Loucy (cell line): ENCODE measurements at regions not wholly inside any gene's neighbourhood (a gene's known extent, or its start where the extent isn't known, plus 50 kb on each side); places are given as distances from the start of the nearest gene placed in this dataset.

Source experiments
- H2AFZ ChIP-seq: fragments of 200-600 bp; sonication (generic); 2 replicates; pipeline ENCODE4 v1.6.0; 2016; ENCODE audit warnings: antibody characterized with exemption, mild to moderate bottlenecking, low read length, moderate library complexity
- H3F3A ChIP-seq: fragments of 200-600 bp; 2 replicates; pipeline ENCODE4 v1.6.0; 2016; ENCODE audit warnings: antibody characterized with exemption, low read depth, mild to moderate bottlenecking
- H3K27me3 ChIP-seq: fragments of 200-600 bp; sonication (generic); 2 replicates; pipeline ENCODE4 v1.6.1; 2014; ENCODE audit warnings: low read length, mild to moderate bottlenecking; ENCODE audit not compliant: insufficient read depth, poor library complexity, severe bottlenecking
- H3K36me3 ChIP-seq: fragments of 200-600 bp; sonication (generic); 2 replicates; pipeline ENCODE4 v1.6.1; 2016; ENCODE audit warnings: low read length; ENCODE audit not compliant: insufficient read depth
- H3K4me1 ChIP-seq: fragments of 200-600 bp; sonication (generic); 2 replicates; pipeline ENCODE4 v1.5.1; 2014; ENCODE audit warnings: low read length, mild to moderate bottlenecking; ENCODE audit not compliant: insufficient read depth, poor library complexity, severe bottlenecking
- H3K4me2 ChIP-seq: fragments of 200-600 bp; sonication (generic); 2 replicates; pipeline ENCODE4 v1.6.0; 2014; ENCODE audit warnings: antibody characterized with exemption, low read length, low read depth, mild to moderate bottlenecking; ENCODE audit not compliant: poor library complexity, severe bottlenecking
- H3K4me3 ChIP-seq: fragments of 200-600 bp; sonication (generic); 2 replicates; pipeline ENCODE4 v1.5.1; 2014; ENCODE audit warnings: low read length, mild to moderate bottlenecking, mixed read lengths; ENCODE audit not compliant: poor library complexity, severe bottlenecking
- H3K79me2 ChIP-seq: fragments of 200-600 bp; sonication (generic); 2 replicates; pipeline ENCODE4 v1.6.1; 2014; ENCODE audit warnings: low read length; ENCODE audit not compliant: insufficient read depth
- H3K9ac ChIP-seq: fragments of 200-600 bp; sonication (generic); 2 replicates; pipeline ENCODE4 v1.6.0; 2014; ENCODE audit warnings: mild to moderate bottlenecking, low read depth, low read length, moderate library complexity; ENCODE audit not compliant: poor library complexity, severe bottlenecking
- H3K9me2 ChIP-seq: fragments of 200-600 bp; sonication (generic); replicated peaks from 2 replicates; pipeline ENCODE4 v1.6.1; 2016; ENCODE audit warnings: low read depth, low read length, mixed read lengths
- H3K9me3 ChIP-seq: fragments of 200-600 bp; sonication (generic); 2 replicates; pipeline ENCODE4 v1.6.1; 2014; ENCODE audit warnings: mild to moderate bottlenecking, antibody characterized with exemption, low read length, low read depth; ENCODE audit not compliant: insufficient read depth
- H4K20me1 ChIP-seq: fragments of 200-600 bp; sonication (generic); 2 replicates; pipeline ENCODE4 v1.6.0; 2014; ENCODE audit warnings: antibody characterized with exemption, low read length, mild to moderate bottlenecking; ENCODE audit not compliant: insufficient read depth, poor library complexity, severe bottlenecking
- CTCF ChIP-seq: fragments of 200-600 bp; sonication (generic); conservative IDR thresholded peaks from 2 replicates; pipeline ENCODE4 v1.5.1; 2014; ENCODE audit warnings: mild to moderate bottlenecking, antibody characterized with exemption, low read length
- EZH2phosphoT487 ChIP-seq: fragments of 200-600 bp; IDR thresholded peaks from 2 replicates; pipeline ENCODE4 v1.6.1; 2018; ENCODE audit warnings: antibody characterized with exemption, mild to moderate bottlenecking, moderate library complexity, borderline replicate concordance

DNA sequence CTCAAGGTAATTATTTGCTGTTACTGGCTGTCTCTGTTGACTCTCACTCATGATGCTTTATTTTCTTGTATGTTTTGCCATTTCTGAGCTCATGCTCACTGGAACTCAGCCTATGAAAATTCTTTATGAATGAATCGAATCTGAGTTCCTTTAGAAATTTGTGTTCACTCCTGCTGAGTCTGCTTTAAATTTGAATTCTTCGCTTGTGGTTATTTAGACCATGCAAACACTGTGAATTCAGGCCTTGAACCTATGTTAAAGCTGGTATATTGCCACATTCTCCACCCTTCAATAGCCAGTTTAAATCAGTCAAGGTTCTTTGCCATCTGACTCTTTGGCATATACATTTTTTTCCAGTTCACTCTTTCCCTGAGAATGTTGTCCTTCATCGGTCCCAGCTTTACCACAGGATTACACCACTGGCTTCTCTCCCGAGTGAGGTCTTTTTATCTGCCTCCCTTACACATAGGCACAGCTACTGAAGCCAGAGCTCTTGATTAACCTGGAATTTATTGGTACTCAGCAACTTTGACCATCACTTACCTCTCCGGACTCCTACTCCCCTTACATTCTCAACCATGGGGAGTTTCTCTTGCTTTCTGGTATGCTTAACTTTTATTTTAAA lies 400.6 kb downstream of the VPS13C start:
- H3K4me3 ChIP-seq: no peak overlapping the region
- H3K27me3 ChIP-seq: no peaks in the 10 kb centered on the region
- no peaks in the 10 kb centered on the region for H3K9me2 ChIP-seq
- H3K9me3 ChIP-seq: no peaks in the 10 kb centered on the region
- H2AFZ ChIP-seq: no peak overlapping the region
- TF ChIP-seq CTCF (no peak), EZH2phosphoT487 (no peak)
- no peaks in the 10 kb centered on the region for H3K36me3 ChIP-seq
- no peaks in the 10 kb centered on the region for H3K4me1 ChIP-seq
- no peak overlapping the region for H3K4me2 ChIP-seq
- no peak overlapping the region for H3K9ac ChIP-seq
- H3F3A ChIP-seq: no peaks in the 10 kb centered on the region
- H3K79me2 ChIP-seq: no peaks in the 10 kb centered on the region
- no peaks in the 10 kb centered on the region for H4K20me1 ChIP-seq

GRCh38 chr15:61657461-61657860 lies 402.8 kb downstream of the VPS13C start:
- Histone ChIP-seq H3K9me3 (no peaks in the 10 kb centered on the region), H3K4me3 (no peak overlapping the region), H3K27me3 (no peaks in the 10 kb centered on the region), H3K79me2 (no peaks in the 10 kb centered on the region), H3K9me2 (no peaks in the 10 kb centered on the region), H2AFZ (no peak overlapping the region), H3K4me2 (no peak overlapping the region), H3K36me3 (no peaks in the 10 kb centered on the region), H3K4me1 (no peaks in the 10 kb centered on the region), H3K9ac (no peak overlapping the region), H4K20me1 (no peaks in the 10 kb centered on the region), H3F3A (no peaks in the 10 kb centered on the region)
- TF ChIP-seq EZH2phosphoT487 (no peak), CTCF (no peak)

DNA sequence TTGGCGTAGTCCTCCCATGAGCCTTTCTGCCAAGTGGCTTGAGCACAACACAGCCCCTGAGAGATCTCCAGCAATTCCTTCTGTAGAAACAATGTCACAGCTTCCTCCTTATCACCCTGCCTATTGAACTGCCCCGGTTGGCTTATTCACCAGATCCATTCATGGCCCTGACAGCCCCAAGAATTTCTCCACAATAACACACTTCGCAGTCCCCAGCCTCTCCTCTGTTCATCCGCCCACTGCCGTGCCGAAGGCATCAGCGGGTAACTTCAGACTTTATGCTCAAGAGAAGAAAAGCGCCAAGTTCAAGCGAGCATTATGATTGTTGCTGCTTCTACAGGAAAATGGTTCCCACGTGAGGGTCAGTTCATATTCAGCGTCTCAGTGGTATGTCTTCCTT lies 403.9 kb downstream of the VPS13C start:
- no peaks in the 10 kb centered on the region for H3F3A ChIP-seq
- H3K27me3 ChIP-seq: no peaks in the 10 kb centered on the region
- no peaks in the 10 kb centered on the region for H3K36me3 ChIP-seq
- H2AFZ ChIP-seq: no peak overlapping the region
- no peak overlapping the region for H3K9ac ChIP-seq
- H3K4me2 ChIP-seq: no peak overlapping the region
- TF ChIP-seq EZH2phosphoT487 (no peak), CTCF (no peak)
- no peaks in the 10 kb centered on the region for H3K9me2 ChIP-seq
- H3K4me1 ChIP-seq: no peaks in the 10 kb centered on the region
- no peak overlapping the region for H3K4me3 ChIP-seq
- H3K79me2 ChIP-seq: no peaks in the 10 kb centered on the region
- no peaks in the 10 kb centered on the region for H3K9me3 ChIP-seq
- H4K20me1 ChIP-seq: no peaks in the 10 kb centered on the region
